Ureter (tissue), 1 donor: ENCODE measurements at regions not wholly inside any gene's neighbourhood (a gene's known extent, or its start where the extent isn't known, plus 50 kb on each side); places are given as distances from the start of the nearest gene placed in this dataset.

Experiments
- DNase-seq: peaks from one replicate; pipeline ENCODE4 v3.0.0-alpha.2; 2020; ENCODE audit warnings: low spot score
- donor health status: DM: yes; HTN: yes; CAD: no.

DNA sequence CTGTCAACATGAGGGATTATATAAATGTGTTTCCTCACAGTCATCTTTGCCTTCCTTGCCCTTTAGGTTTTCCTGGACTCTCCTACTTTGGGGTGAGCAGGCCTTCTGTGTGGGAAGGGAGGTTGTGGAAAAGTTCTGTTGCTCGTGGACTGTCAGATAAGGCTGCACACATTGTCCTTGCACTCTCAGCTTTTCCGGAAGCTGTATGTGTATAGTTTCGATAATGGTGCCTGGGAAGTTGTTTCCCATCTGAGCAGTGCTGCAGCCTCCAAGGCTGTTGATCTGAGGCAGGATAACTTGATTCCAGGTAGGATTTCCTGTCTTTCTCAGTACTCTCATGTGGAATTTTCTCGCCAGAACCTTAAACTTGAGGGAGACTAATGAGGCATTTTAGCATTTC, 297.8 kb upstream of the AZI2 start:
- no peak for DNase-seq

DNA sequence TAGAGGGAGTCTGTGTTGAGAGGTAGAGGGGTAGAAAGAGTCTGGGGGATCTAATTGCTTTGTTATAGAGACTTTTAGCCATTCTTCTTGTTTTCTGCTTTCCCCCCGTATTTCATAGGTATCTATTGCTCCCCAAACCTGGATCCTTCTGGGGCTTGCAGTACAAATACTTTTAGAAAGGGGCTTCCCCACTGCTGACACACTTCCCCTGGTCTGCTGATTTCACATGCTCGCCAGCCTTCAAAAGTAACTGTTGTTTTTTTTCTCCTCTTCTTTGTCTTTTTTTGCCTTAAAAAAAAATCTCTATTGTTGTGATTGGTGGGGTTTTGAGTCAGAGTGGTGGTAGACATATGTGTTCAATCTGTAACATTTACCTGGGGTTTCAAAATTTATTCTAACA, 300.6 kb upstream of the AZI2 start:
- no peak for DNase-seq

DNA sequence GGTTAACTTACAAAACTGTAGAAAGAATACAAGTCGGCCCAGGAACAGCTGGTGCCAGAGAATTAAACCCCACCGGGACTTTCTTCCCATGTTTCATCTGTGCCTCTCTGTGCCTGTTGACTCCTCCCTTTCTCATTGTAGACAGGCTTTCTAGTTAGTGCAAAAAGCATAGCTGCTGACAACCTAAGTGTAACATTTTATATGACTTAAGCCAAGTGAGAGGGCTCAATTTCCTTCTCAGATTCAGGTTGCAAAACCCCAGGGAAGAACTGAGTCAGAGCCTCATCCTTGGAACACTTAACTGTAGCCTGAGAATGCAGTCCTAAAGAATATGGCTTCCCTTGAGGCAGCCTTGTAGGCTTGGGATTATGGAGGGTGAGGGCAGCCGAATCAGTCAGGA, 302.5 kb upstream of the AZI2 start:
- DNase-seq: no peak

DNA sequence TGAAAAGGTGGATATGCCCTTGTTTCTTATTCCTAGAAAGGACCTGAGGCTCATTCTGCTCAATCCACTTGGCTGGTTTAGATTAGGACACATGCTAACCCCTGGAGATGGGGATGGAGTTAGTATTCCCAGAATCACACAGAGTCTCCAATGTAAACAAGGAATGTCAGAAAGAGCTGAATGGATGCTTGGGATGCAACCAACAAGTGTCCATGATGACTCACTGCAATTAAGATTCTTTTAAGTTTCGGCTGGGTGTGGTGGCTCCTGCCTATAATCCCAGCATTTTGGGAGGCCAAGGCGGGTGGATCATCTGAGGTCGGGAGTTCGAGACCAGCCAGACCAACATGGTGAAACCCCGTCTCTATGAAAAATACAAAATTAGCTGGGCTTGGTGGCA, 315.5 kb upstream of the AZI2 start:
- no peak for DNase-seq

DNA sequence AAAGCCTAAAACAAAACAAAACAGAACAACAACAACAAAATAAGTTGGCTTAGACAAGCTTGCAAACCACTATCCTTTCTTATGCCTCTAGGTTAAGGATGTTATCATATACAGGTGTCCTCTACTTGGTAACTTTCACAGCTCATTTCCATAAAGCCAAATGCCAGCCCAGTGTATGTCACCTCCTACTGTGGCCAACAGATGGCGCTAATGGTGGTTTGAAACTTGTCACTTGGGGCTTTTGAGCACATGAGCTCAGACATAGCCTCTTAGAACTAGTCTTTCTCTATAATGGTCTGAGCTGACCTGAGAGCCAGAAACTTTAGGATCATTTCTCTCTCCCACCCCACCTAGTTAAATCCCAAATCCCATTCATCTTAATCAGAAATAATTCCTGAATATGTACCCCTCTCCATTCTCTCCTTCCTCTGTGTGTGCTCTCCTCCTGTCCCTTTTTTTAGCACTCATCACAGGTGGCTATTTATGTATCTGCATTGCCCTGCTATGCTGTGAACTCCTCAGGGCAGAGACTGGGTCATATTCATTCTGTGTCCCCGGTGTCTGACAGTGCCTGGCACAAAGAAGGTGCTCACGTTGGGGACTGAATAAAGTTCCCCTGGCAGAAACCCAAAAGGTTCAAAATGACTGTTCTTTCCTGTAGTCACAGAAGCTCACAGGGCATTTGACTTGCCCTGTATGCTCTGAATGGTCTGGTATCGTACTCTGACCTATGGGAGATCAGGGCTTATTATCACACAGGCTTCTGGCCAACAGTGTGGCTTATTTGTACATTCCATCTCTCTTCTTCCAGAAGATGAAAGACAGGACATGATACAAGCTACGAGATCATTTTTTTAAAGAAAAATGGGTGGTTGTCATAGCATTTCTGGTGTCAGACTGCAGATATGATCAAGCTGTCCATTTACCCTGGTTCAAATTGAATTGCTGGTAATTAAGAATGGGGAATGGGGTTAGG, 319.3 kb upstream of the AZI2 start:
- peak; percentile 69 for DNase-seq

DNA sequence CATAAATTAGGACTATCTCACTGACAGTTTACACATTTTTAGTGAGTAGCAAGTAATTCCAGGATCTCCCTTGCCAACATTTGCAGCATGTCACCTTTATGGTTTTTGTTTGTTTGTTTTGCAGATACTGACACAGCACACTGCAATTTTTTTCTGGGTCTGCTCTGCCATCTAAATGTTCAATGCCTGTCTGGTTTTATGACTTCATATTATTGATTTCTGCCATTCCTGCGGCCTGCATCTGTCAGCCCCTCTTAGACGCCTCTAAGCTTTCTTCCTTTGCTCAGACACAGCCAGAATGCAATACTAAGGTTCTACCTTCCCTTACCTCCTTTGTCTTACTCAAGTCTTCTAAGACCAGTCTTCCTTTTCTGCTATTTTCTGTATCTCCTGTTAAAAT, 321.2 kb upstream of the AZI2 start:
- DNase-seq: no peak

DNA sequence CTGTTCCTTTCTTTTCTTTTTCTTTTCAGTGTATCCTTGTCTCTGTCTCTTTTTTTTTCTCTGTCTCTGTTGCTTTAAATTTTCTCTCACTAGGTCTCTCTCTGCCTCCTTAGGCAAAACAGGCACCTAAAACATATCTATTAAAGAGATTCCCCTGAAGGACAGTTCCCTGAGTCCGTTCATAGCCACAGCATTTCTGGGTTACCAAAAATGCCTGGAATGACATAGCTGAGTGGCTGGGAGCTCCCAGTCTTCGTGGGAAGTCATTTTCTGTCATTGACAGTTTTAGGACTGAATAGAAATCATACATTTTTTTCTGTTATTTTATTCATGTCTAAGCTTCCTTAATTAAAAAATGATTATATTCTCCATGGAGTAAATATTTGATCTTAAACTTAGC, 323.8 kb upstream of the AZI2 start:
- DNase-seq: no peak

DNA sequence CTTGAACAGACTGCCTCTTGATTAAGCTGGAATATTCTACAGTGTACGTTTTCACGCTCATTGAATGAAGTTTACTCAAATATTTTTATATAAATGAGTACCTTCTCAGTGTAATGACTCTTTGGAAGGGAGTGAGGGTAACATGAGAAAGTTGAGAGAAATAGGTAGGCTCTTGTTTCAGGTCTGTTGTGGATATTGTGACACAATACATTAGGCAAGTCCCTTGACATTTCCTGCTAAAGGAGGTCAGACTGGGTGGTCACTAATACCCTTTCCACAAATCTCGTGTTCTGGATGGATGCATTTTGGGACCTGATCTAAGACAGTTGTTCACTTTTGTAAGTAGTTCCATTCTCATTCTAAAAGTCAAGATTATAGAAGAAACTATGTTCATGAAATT, 324.8 kb upstream of the AZI2 start:
- DNase-seq: no peak

DNA sequence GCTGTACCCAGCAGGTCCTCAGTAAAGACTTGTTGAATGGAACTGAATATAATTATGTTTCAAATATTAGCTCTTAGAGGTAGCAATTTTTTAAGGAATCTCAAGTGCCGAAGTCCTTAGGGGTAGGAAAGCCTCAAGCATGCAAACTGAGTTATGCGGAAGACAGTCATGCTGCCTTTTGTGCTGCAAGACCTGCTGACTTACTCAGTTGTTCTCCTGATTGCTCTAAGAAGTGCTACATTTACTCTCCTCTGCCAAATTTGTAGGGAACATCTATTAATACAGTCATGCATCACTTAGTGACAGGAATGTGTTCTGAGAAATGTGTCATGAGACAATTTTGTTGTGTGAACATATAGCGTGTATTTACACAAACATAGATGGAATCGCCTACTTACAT, 325.6 kb upstream of the AZI2 start:
- no peak for DNase-seq

DNA sequence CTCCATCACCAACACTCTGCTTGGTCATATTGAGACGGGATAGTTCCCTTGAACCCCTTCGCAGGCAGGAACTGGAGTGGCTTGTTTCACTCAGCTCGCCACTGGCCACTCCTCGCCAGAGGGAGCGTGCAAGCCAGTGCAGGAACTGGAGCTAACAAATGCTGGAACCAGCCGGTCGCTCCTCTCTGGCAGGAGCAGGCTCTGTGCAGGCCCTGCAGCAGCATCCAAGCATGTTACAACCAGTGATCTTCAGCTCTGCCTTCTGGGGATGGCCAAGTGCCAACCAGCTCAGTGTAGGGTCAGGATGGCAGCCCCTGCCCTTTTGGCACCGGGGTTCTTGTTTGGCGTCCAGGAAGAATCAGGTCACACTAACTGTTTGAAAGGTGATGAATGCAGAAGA, 329.0 kb upstream of the AZI2 start:
- DNase-seq: no peak

DNA sequence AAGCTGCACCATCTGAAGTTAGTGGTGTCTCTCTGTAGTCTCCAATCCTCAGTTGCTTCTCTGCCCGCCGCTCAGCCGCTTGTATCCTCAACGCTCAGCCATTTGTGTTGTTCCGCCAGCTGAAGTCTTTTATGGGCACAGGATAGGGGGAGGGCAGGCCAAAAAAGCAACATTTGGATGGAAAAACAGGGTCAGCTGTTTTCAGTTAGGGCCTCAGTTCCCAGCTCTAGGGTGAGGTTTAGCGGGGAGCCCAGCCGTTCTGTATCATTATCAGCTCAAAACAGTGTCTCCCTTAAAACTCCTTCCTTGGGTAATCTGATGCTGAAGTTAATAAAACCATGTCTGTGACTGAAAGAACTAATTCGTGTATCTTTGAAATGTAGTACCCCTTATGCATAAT, 329.5 kb upstream of the AZI2 start:
- no peak for DNase-seq

DNA sequence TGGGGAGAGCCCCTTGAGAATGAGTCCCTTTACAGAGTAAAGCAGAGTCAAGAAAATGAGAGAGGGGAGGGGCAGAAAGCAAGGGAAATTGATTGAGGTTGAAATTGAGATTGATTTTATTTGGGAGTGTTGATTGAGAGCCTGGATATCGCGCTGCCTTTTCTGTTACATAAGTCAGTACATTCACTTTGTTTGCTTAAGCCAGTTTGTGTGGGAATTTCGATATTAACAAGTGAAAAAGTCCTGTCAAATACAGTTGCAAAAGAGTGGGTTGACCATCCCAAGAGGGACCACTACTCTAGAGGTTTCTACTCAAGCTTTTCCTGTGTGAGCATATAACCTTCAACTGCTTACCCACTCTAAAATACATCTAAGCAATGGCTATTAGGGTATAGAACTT, 331.4 kb upstream of the AZI2 start:
- no peak for DNase-seq

DNA sequence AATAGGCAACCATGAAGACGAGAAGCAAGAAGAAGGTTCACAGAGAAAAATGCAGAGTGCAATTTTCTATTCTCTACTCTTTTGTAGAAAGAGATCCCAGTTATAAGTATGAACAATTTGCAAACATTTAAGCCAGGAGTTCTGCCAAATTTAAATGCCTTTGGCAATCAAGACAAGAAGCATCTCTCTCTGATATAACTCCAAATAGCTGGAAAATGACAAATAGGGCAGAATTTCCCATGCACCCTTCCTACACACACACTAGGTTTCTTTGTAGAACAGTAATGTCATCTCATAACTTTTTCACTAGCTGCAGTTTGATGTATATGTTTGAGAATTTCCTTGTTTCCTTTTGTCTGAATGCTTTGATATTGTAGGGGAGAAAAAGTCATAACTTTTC, 333.5 kb upstream of the AZI2 start:
- DNase-seq: no peak

DNA sequence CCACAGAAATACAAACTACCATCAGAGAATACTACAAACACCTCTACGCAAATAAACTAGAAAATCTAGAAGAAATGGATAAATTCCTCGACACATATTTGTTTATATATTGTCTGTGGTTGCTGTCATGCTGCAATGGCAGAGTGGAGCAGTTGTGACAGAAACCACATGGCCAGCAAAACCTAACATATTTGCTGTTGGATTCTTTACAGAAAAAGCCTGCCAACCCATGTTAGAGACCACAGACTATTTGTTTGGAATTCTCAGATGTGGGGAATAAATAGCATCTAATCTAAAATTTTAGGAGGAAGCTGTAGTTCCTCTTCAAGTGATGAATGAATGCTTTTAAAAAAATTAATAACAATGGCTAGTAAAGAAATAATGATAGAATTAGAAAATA, 341.6 kb upstream of the AZI2 start:
- no peak for DNase-seq

DNA sequence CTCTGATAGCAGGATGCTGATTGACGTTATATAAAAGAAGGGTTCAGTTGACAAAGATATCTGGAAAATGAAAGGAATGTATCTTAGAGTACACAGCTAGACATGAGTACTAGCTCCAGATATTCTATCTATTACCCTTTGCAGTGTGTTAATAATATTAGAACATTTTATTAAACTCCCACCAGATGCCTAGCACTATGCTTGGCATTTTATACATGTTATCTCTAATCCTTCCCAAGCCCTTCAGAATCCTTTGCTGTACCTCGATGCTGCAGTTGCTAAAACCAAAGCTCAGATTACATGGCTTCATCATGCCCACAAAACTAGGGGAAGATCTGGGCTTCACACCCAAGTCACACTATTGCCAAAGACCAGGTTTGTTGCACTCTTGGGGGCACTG, 350.1 kb upstream of the AZI2 start:
- no peak for DNase-seq

DNA sequence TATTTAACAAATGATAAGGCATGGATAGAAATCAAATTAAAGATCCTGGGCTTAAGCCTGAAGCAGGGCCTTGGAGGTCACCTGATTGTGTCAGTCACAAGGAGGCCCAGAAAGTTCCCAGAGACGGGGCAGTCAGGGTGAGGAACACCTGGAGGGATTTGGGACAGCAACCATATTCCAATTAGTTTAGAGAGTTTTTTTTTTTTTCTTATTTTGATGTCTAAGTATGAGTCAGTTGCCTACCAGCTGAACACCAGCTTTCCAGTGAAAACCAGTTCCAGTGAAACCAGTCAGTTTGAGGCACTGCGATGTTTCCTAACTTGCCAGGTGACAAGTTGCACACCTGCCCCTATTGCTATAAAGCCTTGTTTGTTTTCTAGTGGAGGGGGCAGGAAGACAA, 350.7 kb upstream of the AZI2 start:
- no peak for DNase-seq

DNA sequence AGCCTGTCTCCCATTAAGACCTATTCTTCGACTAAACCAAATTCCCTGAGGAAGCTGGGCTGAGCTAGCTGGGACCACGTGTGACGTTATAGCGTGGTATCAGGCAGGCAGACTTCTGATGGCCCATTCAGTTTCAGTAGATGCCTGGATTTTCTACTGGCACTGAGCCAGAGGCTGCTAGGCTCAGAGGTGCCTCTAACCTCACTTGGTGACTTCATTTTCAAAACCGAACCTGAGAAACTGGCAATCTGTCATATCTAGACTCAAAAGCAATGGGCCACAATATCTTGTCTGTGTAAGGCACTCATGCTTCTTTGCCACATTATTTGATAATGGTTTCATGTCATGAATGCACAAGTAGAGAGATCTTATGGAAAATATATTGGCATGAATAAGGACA, 352.1 kb upstream of the AZI2 start:
- DNase-seq: no peak

DNA sequence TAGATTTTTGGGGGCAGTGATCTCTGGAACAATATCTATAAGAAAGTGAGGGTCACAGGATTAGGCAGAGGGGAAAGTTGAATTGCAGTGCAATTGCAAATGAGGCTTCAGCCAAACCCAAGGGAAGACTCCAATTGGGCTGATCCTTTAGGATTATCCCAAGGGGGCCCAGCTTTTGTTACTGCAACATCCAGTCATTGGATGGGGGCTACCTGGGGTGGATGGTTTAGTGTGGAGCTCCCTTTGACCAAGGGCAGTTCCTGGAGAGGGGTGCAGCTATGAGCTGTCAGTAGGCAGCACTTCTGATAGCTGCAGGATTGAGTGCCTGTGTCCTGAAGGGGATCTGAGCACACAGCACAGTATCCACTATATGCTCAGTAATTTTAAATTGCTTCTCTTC, 355.2 kb upstream of the AZI2 start:
- no peak for DNase-seq

DNA sequence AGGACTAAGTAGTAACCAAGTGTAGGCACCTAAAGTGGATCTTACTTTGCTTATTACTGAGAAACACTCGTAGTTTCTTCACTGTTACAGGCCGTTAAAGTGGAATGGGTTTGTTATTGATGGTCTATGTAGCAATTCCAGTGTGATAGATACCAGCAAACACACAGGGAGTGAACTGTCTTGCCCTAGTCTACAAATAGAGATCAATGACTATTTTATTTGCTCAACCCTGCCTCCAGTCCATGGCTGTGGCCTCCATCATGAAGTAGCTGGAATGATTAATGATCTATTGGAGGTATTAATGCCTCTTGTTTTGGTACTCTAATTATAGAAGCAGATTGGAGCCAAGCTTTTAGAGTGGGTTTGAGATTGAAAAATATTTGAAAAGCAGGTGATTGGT, 362.7 kb upstream of the AZI2 start:
- no peak for DNase-seq

DNA sequence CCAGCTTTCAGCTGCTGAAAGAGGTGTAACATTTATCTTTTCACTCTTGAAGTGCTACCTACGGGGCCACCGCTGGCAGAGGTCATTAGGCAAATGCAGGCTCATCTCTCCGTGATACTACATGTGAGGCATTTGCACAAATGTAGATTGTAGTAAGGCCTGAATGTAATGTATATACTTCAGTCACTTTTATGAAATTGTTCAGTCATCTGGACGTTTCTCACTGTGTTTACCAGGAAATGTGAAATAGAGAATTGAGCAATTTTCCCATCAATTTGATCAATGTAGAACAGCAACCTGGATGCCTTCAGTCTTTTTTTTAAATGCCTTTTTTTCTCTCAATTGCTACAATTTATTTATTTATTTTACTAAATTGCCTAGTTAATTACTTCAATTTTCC, 368.3 kb upstream of the AZI2 start:
- DNase-seq: no peak

DNA sequence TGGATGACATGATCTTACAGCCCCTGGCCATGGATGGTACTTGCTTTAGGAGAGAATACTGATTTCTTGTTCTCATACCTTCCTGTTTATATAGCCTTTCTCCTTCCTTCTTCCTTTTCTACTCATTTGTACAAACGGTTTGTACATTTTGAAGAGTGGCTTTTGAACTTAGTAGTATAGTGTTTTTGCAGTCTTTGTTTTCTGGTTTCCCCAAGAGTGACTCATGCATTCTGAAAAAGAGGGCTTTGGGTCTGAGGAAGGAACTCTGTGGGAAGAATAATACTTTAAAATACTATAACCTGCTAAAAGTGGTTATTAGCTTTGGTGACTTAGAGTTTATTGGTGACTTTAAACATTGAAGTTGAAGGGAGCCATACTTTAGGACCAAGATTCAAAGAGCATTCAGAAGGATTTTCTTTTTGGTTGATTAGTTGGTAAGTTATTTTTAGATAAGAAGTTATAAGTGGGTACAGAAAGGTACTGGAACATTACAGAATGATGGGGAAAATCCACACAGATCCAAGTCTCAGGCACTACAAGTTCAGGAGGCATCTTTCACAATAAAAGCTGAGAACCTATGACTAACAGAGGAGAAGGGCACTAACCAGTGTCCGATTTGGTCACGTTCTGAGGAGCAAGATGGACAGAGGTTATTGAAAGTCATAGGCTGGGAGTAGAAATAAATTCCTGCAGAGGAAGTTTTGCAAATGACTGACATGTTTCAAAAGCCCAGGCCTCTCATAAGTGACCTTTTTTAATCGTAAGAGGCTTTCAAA, 369.6 kb upstream of the AZI2 start:
- no peak for DNase-seq

DNA sequence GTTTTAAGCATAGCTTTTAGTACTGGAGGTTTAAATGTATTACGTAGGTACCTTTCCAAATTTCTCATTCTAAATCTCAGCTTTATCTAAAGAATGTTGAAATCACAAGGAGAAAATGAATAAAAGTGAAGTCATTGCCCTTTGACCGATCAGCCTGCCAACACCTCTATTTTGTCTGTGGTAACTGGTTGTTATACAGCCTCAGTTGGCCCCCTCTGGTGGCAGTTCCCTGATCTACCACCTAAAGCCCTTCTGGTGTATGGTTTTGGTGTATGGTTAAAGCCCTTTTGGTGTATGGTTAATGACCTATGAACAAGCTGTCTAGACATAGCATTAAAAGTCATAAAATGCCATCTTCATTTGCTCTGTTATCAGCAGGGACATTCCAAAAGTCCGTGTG, 378.2 kb upstream of the AZI2 start:
- no peak for DNase-seq

DNA sequence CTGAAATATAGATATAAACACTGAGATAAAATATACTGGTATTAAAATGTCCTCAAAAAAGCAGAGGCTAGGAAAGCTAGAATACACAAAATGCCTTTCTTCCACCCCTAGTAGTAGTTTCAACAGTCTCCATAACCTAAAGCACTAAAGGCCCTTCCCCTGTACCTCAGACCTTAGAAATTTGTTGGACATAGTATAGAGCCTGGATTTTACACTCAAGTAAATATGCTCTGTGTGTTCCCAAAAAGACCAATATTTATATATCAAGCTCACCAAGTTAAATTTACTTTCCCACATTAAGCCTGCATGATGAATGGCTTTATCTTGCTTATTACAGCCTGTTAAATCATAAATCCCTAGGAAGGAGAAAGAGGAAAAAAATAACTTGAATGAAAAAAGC, 378.7 kb upstream of the AZI2 start:
- DNase-seq: no peak
